AG04449 (cell line): ENCODE measurements at regions not wholly inside any gene's neighbourhood (a gene's known extent, or its start where the extent isn't known, plus 50 kb on each side); places are given as distances from the start of the nearest gene placed in this dataset.

Source experiments
- CTCF ChIA-PET: fragments of 350-600 bp; formaldehyde crosslinking; extraction: SDS; loops from one replicate; lab custom pipeline; 2021; ENCODE audit warnings: antibody characterized with exemption; lab: Yijun Ruan, JAX
- POLR2A ChIA-PET: fragments of 400-600, 350-600 bp; formaldehyde crosslinking; extraction: SDS; loops from one replicate; lab custom pipeline; 2020; ENCODE audit warnings: antibody characterized with exemption, inconsistent platforms; lab: Yijun Ruan, JAX
- DNase-seq: peaks from one replicate; pipeline ENCODE4 v3.0.0-alpha.2; 2010; ENCODE audit warnings: low read depth, low spot score
- H3K4me3 ChIP-seq: 2 replicates; pipeline ENCODE4 v1.5.1; 2011; ENCODE audit warnings: low read depth, mild to moderate bottlenecking, control low read depth, low read length
- CTCF ChIP-seq: IDR thresholded peaks from one replicate; pipeline ENCODE4 v1.5.1; 2011; ENCODE audit warnings: mild to moderate bottlenecking, moderate library complexity, low read length, control low read depth, inconsistent platforms; ENCODE audit not compliant: insufficient read depth; ENCODE audit errors: missing control alignments

- no peak overlapping the region for H3K4me3 ChIP-seq
- ChIA-PET POLR2A (no interaction called here), CTCF (no interaction called here)
- no peak for TF ChIP-seq CTCF
- no peak for DNase-seq
These were observed 77.9 kb upstream of the AVPR1A start for GRCh38 chr12:63228853-63229252.

GRCh38 chr12:63226792-63227463, 75.9 kb upstream of the AVPR1A start:
- no peak for DNase-seq
- ChIA-PET CTCF (no interaction called here), POLR2A (no interaction called here)
- no peak for TF ChIP-seq CTCF
- no peak overlapping the region for H3K4me3 ChIP-seq

DNA sequence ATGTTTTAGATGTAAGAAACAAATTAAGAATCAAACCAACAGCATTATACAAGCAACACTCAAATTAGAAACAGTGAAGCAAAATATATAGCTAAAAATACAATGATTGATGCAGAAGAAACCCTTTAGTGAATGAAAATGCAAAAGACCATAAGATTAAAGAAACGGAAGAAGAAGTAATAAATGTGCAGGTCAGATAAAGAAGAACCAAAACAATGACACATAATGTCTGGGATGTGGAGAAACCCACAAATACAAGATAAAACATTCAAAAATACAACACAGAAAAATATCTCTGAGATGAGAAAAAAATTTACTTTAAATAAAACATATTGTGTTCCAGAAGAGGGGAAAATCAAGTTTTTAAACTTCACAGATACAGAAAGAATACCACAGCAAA, 73.4 kb upstream of the AVPR1A start:
- H3K4me3 ChIP-seq = no peak overlapping the region
- ChIA-PET CTCF (no interaction called here), POLR2A (no interaction called here)
- TF ChIP-seq CTCF = no peak
- no peak for DNase-seq

DNA sequence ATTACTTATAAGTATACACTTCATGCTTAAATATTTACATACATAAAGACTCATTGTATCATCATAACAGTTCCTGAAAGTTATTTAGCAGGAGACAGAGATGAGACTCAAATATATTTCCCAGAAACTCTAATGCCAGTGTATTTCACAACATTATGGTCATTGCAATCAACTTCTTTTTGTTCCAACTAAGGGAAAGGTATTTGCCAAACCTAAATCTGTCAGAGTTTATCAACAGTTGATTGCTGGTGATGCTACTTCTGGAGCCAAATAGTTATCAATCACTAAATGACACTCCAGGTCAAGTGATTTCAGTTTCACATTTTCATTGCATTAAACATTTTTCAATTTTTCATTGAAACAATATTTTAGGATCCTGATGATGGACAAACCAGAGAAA, 72.1 kb upstream of the AVPR1A start:
- POLR2A ChIA-PET = no interaction called here
- DNase-seq = no peak
- no peak overlapping the region for H3K4me3 ChIP-seq
- CTCF ChIA-PET = no interaction called here
- TF ChIP-seq CTCF = no peak

GRCh38 chr12:63222582-63222981, 71.6 kb upstream of the AVPR1A start:
- ChIA-PET POLR2A (no interaction called here), CTCF (no interaction called here)
- TF ChIP-seq CTCF = no peak
- no peak for DNase-seq
- H3K4me3 ChIP-seq = no peak overlapping the region

DNA sequence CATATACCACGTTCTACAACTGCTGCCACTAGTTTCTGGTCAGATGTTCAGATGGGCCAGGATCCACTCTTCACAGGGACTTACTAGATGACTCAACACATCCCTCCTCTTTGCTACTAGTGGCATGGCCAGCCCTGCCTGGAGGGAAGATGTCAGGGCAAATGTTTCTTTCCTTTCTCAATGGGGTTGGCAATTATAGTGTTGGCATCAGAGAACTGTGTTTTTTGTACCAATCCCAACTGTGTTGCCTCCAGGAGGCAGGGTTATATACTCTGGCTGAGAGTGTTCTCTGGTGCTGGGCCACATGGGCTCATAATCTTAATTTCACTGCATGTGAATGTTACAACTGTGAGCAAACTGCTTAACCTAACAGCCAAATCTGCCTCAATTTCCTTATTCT, 69.9 kb upstream of the AVPR1A start:
- ChIA-PET POLR2A (no interaction called here), CTCF (no interaction called here)
- TF ChIP-seq CTCF = no peak
- no peak for DNase-seq
- H3K4me3 ChIP-seq = no peak overlapping the region
